Breast epithelium (tissue), 3 donors: ENCODE measurements at regions not wholly inside any gene's neighbourhood (a gene's known extent, or its start where the extent isn't known, plus 50 kb on each side); places are given as distances from the start of the nearest gene placed in this dataset.

Experiments used
- CTCF ChIP-seq, 3 donors: fragments of 450-650 bp; IDR thresholded peaks; one replicate each; pipeline ENCODE4 v1.5.1; 2016 to 2017; ENCODE audit warnings: antibody characterized with exemption in 3 of 3, mild to moderate bottlenecking in 3 of 3, moderate library complexity in 3 of 3
- POLR2AphosphoS5 ChIP-seq, 3 donors: sonication (generic); formaldehyde crosslinking; IDR thresholded peaks; one replicate each; pipeline ENCODE4 v1.6.1; 2017; ENCODE audit warnings: antibody characterized with exemption in 3 of 3

DNA sequence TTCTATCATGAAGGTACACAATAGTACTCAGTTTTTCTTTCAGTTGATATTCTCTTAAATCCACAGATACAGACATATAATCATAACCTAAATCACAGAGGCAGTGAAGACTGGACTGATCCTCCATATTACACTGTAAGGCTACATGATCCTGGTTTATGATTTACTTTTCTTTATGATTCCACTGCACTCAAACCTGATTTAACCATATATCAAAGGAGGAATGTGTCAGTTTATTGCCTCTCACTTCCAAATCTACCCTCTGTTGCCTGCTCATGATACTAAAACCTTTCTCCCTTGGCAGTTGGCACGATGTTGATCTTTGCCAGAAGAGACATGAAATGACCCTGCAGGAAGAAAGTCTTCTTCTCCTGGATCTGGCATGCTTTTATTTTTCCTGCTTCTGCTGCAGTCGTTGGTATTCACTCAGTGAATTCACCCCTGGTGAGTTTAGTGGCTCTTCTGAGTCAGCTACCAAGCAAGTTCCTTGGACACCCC is 426.4 kb downstream of the MBD2 start:
- TF ChIP-seq CTCF (IDR thresholded peaks at IDR 0.05) (no peak), POLR2AphosphoS5 (IDR thresholded peaks at IDR 0.05) (no peak)
